Gastrocnemius medialis (tissue), 4 donors: ENCODE measurements at regions not wholly inside any gene's neighbourhood (a gene's known extent, or its start where the extent isn't known, plus 50 kb on each side); places are given as distances from the start of the nearest gene placed in this dataset.

ENCODE experiments used
- ATAC-seq, 2 donors: fragments of 150-250 bp; one replicate each; pipeline ENCODE4 v1.9.1; 2016
- DNase-seq, 2 donors: peaks; one replicate each; pipeline ENCODE4 v3.0.0-alpha.2; 2019
- H3K27ac ChIP-seq, 4 donors: fragments of 200-600 bp; sonication (generic); 1 replicate in 1 of 4; 2 replicates in 3 of 4; pipeline ENCODE4 v1.5.1; 2016 to 2018; ENCODE audit warnings: mild to moderate bottlenecking in 2 of 4, moderate library complexity in 1 of 4
- H3K27me3 ChIP-seq, 3 donors: fragments of 200-600 bp; sonication (generic) in 2 of 3; 1 replicate in 1 of 3; 2 replicates in 2 of 3; pipeline versions ENCODE4 v1.5.1 to v1.6.0; 2016 to 2019; ENCODE audit warnings: mild to moderate bottlenecking in 1 of 3, moderate library complexity in 1 of 3
- H3K36me3 ChIP-seq, 2 donors: fragments of 200-600 bp; sonication (generic) in 1 of 2; one replicate each; pipeline ENCODE4 v1.5.1; 2017 to 2018
- H3K4me1 ChIP-seq, 2 donors: fragments of 200-600 bp; sonication (generic) in 1 of 2; one replicate each; pipeline ENCODE4 v1.5.1; 2016 to 2017; ENCODE audit warnings: mild to moderate bottlenecking in 2 of 2
- H3K4me3 ChIP-seq, 4 donors: fragments of 200-600 bp; sonication (generic) in 3 of 4; 1 replicate in 1 of 4; 2 replicates in 3 of 4; pipeline ENCODE4 v1.5.1; 2016 to 2019; ENCODE audit warnings: mild to moderate bottlenecking in 2 of 4
- H3K9me3 ChIP-seq, 3 donors: fragments of 200-600 bp; sonication (generic) in 2 of 3; 1 replicate in 1 of 3; 2 replicates in 2 of 3; pipeline ENCODE4 v1.5.1; 2016 to 2019
- CTCF ChIP-seq, 5 experiments: fragments of 450-650 bp in 3 of 5; fragments of 200-600 bp in 2 of 5; sonication (generic) in 2 of 5; IDR thresholded peaks in 4 of 5; conservative IDR thresholded peaks in 1 of 5; 1 replicate in 4 of 5; 2 replicates in 1 of 5; pipeline ENCODE4 v1.5.1; 2016 to 2019; ENCODE audit warnings: antibody characterized with exemption in 5 of 5, mild to moderate bottlenecking in 3 of 5, moderate library complexity in 3 of 5
- POLR2A ChIP-seq, 2 donors: fragments of 450-650 bp; IDR thresholded peaks; one replicate each; pipeline ENCODE4 v1.6.1; 2017; ENCODE audit warnings: antibody characterized with exemption in 2 of 2, mild to moderate bottlenecking in 2 of 2, moderate library complexity in 2 of 2
- in situ Hi-C, 4 donors: fragments of 200-750 bp; cut with MboI; loops; one replicate each; pipeline versions ENCODE4 v1.15.0 to v1.8.0; 2017; ENCODE audit warnings: low sequenced_read_pairs in 4 of 4
- intact Hi-C: fragments of 100-400 bp; cut with DNase I; formaldehyde crosslinking; loops from one replicate; pipeline ENCODE4 v1.15.1; 2023; ENCODE audit warnings: low total_unique reads

GRCh38 chr4:187157380-187157958 lies 433.8 kb upstream of the FAT1 start:
- no peaks in the 10 kb centered on the region for H3K4me1 ChIP-seq
- DNase-seq (no peak), ATAC-seq (no peak)
- in situ Hi-C loops (no loop called here), intact Hi-C loops (no loop called here)
- no peaks in the 10 kb centered on the region for H3K27me3 ChIP-seq
- H3K9me3 ChIP-seq, result no peaks in the 10 kb centered on the region
- no peak overlapping the region for H3K27ac ChIP-seq
- no peaks in the 10 kb centered on the region for H3K36me3 ChIP-seq
- H3K4me3 ChIP-seq, result no peak overlapping the region
- TF ChIP-seq POLR2A (IDR thresholded peaks at IDR 0.05), result no peak
- TF ChIP-seq CTCF (IDR thresholded peaks at IDR 0.05 in 4 of 5, conservative IDR thresholded peaks at IDR 0.05 in 1 of 5), result no peak

GRCh38 chr4:187158003-187158402 lies 434.3 kb upstream of the FAT1 start:
- Histone ChIP-seq H3K4me3 (no peak overlapping the region), H3K27ac (no peak overlapping the region), H3K27me3 (no peaks in the 10 kb centered on the region), H3K36me3 (no peaks in the 10 kb centered on the region), H3K9me3 (no peaks in the 10 kb centered on the region), H3K4me1 (no peaks in the 10 kb centered on the region)
- no peak for ATAC-seq
- TF ChIP-seq CTCF (IDR thresholded peaks at IDR 0.05 in 4 of 5, conservative IDR thresholded peaks at IDR 0.05 in 1 of 5) (no peak), POLR2A (IDR thresholded peaks at IDR 0.05) (no peak)
- DNase-seq, result no peak
- intact Hi-C loops (no loop called here), in situ Hi-C loops (no loop called here)

GRCh38 chr4:187160486-187160885 lies 436.8 kb upstream of the FAT1 start:
- in situ Hi-C loops, result no loop called here
- ATAC-seq (no peak), DNase-seq (no peak)
- H3K4me3 ChIP-seq, result no peak overlapping the region
- intact Hi-C loops, result no loop called here
- no peaks in the 10 kb centered on the region for H3K4me1 ChIP-seq
- TF ChIP-seq CTCF (IDR thresholded peaks at IDR 0.05 in 4 of 5, conservative IDR thresholded peaks at IDR 0.05 in 1 of 5) (no peak), POLR2A (IDR thresholded peaks at IDR 0.05) (no peak)
- H3K27ac ChIP-seq, result no peak overlapping the region
- no peaks in the 10 kb centered on the region for H3K27me3 ChIP-seq
- no peaks in the 10 kb centered on the region for H3K36me3 ChIP-seq
- H3K9me3 ChIP-seq, result no peaks in the 10 kb centered on the region

- Histone ChIP-seq H3K9me3 (no peaks in the 10 kb centered on the region), H3K27ac (no peak overlapping the region), H3K27me3 (no peaks in the 10 kb centered on the region), H3K4me3 (no peak overlapping the region), H3K4me1 (no peaks in the 10 kb centered on the region), H3K36me3 (no peaks in the 10 kb centered on the region)
- intact Hi-C loops (no loop called here), in situ Hi-C loops (no loop called here)
- TF ChIP-seq CTCF (IDR thresholded peaks at IDR 0.05 in 4 of 5, conservative IDR thresholded peaks at IDR 0.05 in 1 of 5) (no peak), POLR2A (IDR thresholded peaks at IDR 0.05) (no peak)
- DNase-seq, result no peak
- no peak for ATAC-seq
These were observed 443.3 kb upstream of the FAT1 start for GRCh38 chr4:187166886-187167512.
